ENCODE measurements at regions not wholly inside any gene's neighbourhood (a gene's known extent, or its start where the extent isn't known, plus 50 kb on each side); places are given as distances from the start of the nearest gene placed in this dataset.

- H3K9me3 ChIP-seq (replicated peaks) = no peaks in the 10 kb centered on the region; the same call in 1 of the 2 replicates
- H3K4me1 ChIP-seq (replicated peaks) = peaks cover 4% of the 10 kb centered on the region
- no peaks in the 10 kb centered on the region for H3K36me3 ChIP-seq
- no peak overlapping the region for H3K27ac ChIP-seq
- no peak overlapping the region for H3K4me3 ChIP-seq
- no peak for DNase-seq (ENCODE audit: low read depth in 1 of 2, low spot score in 2 of 2)
- no peaks in the 10 kb centered on the region for H3K27me3 ChIP-seq (replicated peaks)
Measured at GRCh38 chr10:28378986-28379585, 76.2 kb upstream of the MPP7 start.

GRCh38 chr10:28381466-28381865 lies 78.6 kb upstream of the MPP7 start:
- Histone ChIP-seq H3K9me3 (replicated peaks) (no peaks in the 10 kb centered on the region), H3K36me3 (no peaks in the 10 kb centered on the region), H3K4me1 (replicated peaks) (no peaks in the 10 kb centered on the region), H3K27ac (no peak overlapping the region), H3K27me3 (replicated peaks) (0 out of 2 replicates have a peak, but pooled peaks cover 5% of the 10 kb centered on the region), H3K4me3 (no peak overlapping the region)
- DNase-seq (ENCODE audit: low read depth in 1 of 2, low spot score in 2 of 2) = no peak

GRCh38 chr10:28381903-28382347 lies 79.1 kb upstream of the MPP7 start:
- 0 out of 2 replicates have a peak, but pooled peaks cover 5% of the 10 kb centered on the region for H3K27me3 ChIP-seq (replicated peaks)
- no peaks in the 10 kb centered on the region for H3K9me3 ChIP-seq (replicated peaks)
- no peaks in the 10 kb centered on the region for H3K4me1 ChIP-seq (replicated peaks)
- peak; percentile 81 to 82 for DNase-seq (ENCODE audit: low read depth in 1 of 2, low spot score in 2 of 2)
- no peak overlapping the region for H3K27ac ChIP-seq
- no peak overlapping the region for H3K4me3 ChIP-seq
- no peaks in the 10 kb centered on the region for H3K36me3 ChIP-seq

GRCh38 chr10:28382525-28383269 lies 79.8 kb upstream of the MPP7 start:
- no peaks in the 10 kb centered on the region for H3K9me3 ChIP-seq (replicated peaks)
- DNase-seq (ENCODE audit: low read depth in 1 of 2, low spot score in 2 of 2) = no peak
- H3K4me3 ChIP-seq = no peak overlapping the region
- no peaks in the 10 kb centered on the region for H3K4me1 ChIP-seq (replicated peaks)
- no peak overlapping the region for H3K27ac ChIP-seq
- H3K27me3 ChIP-seq (replicated peaks) = 0 out of 2 replicates have a peak, but pooled peaks cover 5% of the 10 kb centered on the region
- H3K36me3 ChIP-seq = no peaks in the 10 kb centered on the region

- H3K27me3 ChIP-seq (replicated peaks) = 0 out of 2 replicates have a peak, but pooled peaks cover 5% of the 10 kb centered on the region
- H3K4me1 ChIP-seq (replicated peaks) = no peaks in the 10 kb centered on the region
- H3K9me3 ChIP-seq (replicated peaks) = no peaks in the 10 kb centered on the region
- H3K36me3 ChIP-seq = no peaks in the 10 kb centered on the region
- H3K27ac ChIP-seq = no peak overlapping the region
- no peak for DNase-seq (ENCODE audit: low read depth in 1 of 2, low spot score in 2 of 2)
- no peak overlapping the region for H3K4me3 ChIP-seq
Measured at GRCh38 chr10:28384557-28384956, 81.7 kb upstream of the MPP7 start.

- no peak overlapping the region for H3K27ac ChIP-seq
- no peaks in the 10 kb centered on the region for H3K4me1 ChIP-seq (replicated peaks)
- no peaks in the 10 kb centered on the region for H3K36me3 ChIP-seq
- no peaks in the 10 kb centered on the region for H3K9me3 ChIP-seq (replicated peaks)
- no peak overlapping the region for H3K4me3 ChIP-seq
- H3K27me3 ChIP-seq (replicated peaks) = 0 out of 2 replicates have a peak, but pooled peaks cover 5% of the 10 kb centered on the region
- DNase-seq (ENCODE audit: low read depth in 1 of 2, low spot score in 2 of 2) = no peak
Measured at GRCh38 chr10:28385748-28386502, 83.1 kb upstream of the MPP7 start.

GRCh38 chr10:28386503-28386868 lies 83.6 kb upstream of the MPP7 start:
- H3K27me3 ChIP-seq (replicated peaks) = 0 out of 2 replicates have a peak, but pooled peaks cover 5% of the 10 kb centered on the region

GRCh38 chr10:28387140-28387539 lies 84.3 kb upstream of the MPP7 start:
- Histone ChIP-seq H3K36me3 (no peaks in the 10 kb centered on the region), H3K27me3 (replicated peaks) (0 out of 2 replicates have a peak, but pooled peaks cover 5% of the 10 kb centered on the region), H3K9me3 (replicated peaks) (no peaks in the 10 kb centered on the region), H3K4me1 (replicated peaks) (no peaks in the 10 kb centered on the region), H3K4me3 (no peak overlapping the region), H3K27ac (no peak overlapping the region)
- no peak for DNase-seq (ENCODE audit: low read depth in 1 of 2, low spot score in 2 of 2)

More at GRCh38 chr10:28386503-28386868, 83.6 kb upstream of the MPP7 start:
- Histone ChIP-seq H3K36me3 (no peaks in the 10 kb centered on the region), H3K9me3 (replicated peaks) (no peaks in the 10 kb centered on the region), H3K27ac (no peak overlapping the region), H3K4me1 (replicated peaks) (no peaks in the 10 kb centered on the region), H3K4me3 (no peak overlapping the region)
- no peak for DNase-seq (ENCODE audit: low read depth in 1 of 2, low spot score in 2 of 2)

GRCh38 chr10:28391283-28391682 lies 88.4 kb upstream of the MPP7 start:
- Histone ChIP-seq H3K36me3 (no peaks in the 10 kb centered on the region), H3K4me3 (no peak overlapping the region), H3K9me3 (replicated peaks) (no peaks in the 10 kb centered on the region), H3K27me3 (replicated peaks) (0 out of 2 replicates have a peak, but pooled peaks cover 2% of the 10 kb centered on the region), H3K4me1 (replicated peaks) (no peaks in the 10 kb centered on the region), H3K27ac (no peak overlapping the region)
- DNase-seq (ENCODE audit: low read depth in 1 of 2, low spot score in 2 of 2) = no peak

GRCh38 chr10:28393956-28394568 lies 91.2 kb upstream of the MPP7 start:
- H3K36me3 ChIP-seq = no peaks in the 10 kb centered on the region
- peak; percentile 46 to 60 for DNase-seq (ENCODE audit: low read depth in 1 of 2, low spot score in 2 of 2)
- H3K4me3 ChIP-seq = no peak overlapping the region
- no peaks in the 10 kb centered on the region for H3K9me3 ChIP-seq (replicated peaks)
- H3K4me1 ChIP-seq (replicated peaks) = no peaks in the 10 kb centered on the region
- no peak overlapping the region for H3K27ac ChIP-seq
- 0 out of 2 replicates have a peak, but pooled peaks cover 6% of the 10 kb centered on the region for H3K27me3 ChIP-seq (replicated peaks)

GRCh38 chr10:28396331-28396730 lies 93.5 kb upstream of the MPP7 start:
- H3K36me3 ChIP-seq = no peaks in the 10 kb centered on the region

GRCh38 chr10:28397229-28397628 lies 94.4 kb upstream of the MPP7 start:
- H3K27ac ChIP-seq = no peak overlapping the region
- DNase-seq (ENCODE audit: low read depth in 1 of 2, low spot score in 2 of 2) = no peak
- H3K9me3 ChIP-seq (replicated peaks) = no peaks in the 10 kb centered on the region
- no peak overlapping the region for H3K4me3 ChIP-seq
- no peaks in the 10 kb centered on the region for H3K36me3 ChIP-seq
- H3K4me1 ChIP-seq (replicated peaks) = no peaks in the 10 kb centered on the region
- 0 out of 2 replicates have a peak, but pooled peaks cover 6% of the 10 kb centered on the region for H3K27me3 ChIP-seq (replicated peaks)

More at GRCh38 chr10:28396331-28396730, 93.5 kb upstream of the MPP7 start:
- Histone ChIP-seq H3K27ac (no peak overlapping the region), H3K4me1 (replicated peaks) (no peaks in the 10 kb centered on the region), H3K4me3 (no peak overlapping the region), H3K9me3 (replicated peaks) (no peaks in the 10 kb centered on the region), H3K27me3 (replicated peaks) (0 out of 2 replicates have a peak, but pooled peaks cover 6% of the 10 kb centered on the region)
- no peak for DNase-seq (ENCODE audit: low read depth in 1 of 2, low spot score in 2 of 2)

- Histone ChIP-seq H3K4me1 (replicated peaks) (no peaks in the 10 kb centered on the region), H3K4me3 (no peak overlapping the region), H3K36me3 (no peaks in the 10 kb centered on the region), H3K27ac (no peak overlapping the region), H3K9me3 (replicated peaks) (no peaks in the 10 kb centered on the region), H3K27me3 (replicated peaks) (0 out of 2 replicates have a peak, but pooled peaks cover 6% of the 10 kb centered on the region)
- DNase-seq (ENCODE audit: low read depth in 1 of 2, low spot score in 2 of 2) = no peak
Measured at GRCh38 chr10:28400176-28400575, 97.3 kb upstream of the MPP7 start.

Measured in SJSA1 (cell line).